Uterus (tissue), 3 donors: ENCODE measurements at regions not wholly inside any gene's neighbourhood (a gene's known extent, or its start where the extent isn't known, plus 50 kb on each side); places are given as distances from the start of the nearest gene placed in this dataset.

Experiments used
- DNase-seq, 2 donors: peaks; one replicate each; pipeline ENCODE4 v3.0.0-alpha.2; 2019 to 2020
- H3K27ac ChIP-seq, 2 donors: fragments of 200-600 bp; sonication (generic); 1 replicate in 1 of 2; 2 replicates in 1 of 2; pipeline ENCODE4 v1.5.1; 2016 to 2018
- H3K27me3 ChIP-seq, 2 donors: fragments of 200-600 bp; sonication (generic); one replicate each; pipeline ENCODE4 v1.5.1; 2018 to 2019; ENCODE audit warnings: control low read depth in 1 of 2
- H3K36me3 ChIP-seq, 2 donors: fragments of 200-600 bp; sonication (generic); one replicate each; pipeline ENCODE4 v1.5.1; 2019; ENCODE audit warnings: control low read depth in 1 of 2
- H3K4me1 ChIP-seq, 2 donors: fragments of 200-600 bp; sonication (generic); one replicate each; pipeline ENCODE4 v1.5.1; 2018 to 2019; ENCODE audit warnings: control low read depth in 1 of 2
- H3K4me3 ChIP-seq, 2 donors: fragments of 200-600 bp; sonication (generic); 1 replicate in 1 of 2; 2 replicates in 1 of 2; pipeline ENCODE4 v1.5.1; 2018 to 2019; ENCODE audit warnings: mild to moderate bottlenecking in 1 of 2
- H3K9me3 ChIP-seq, 2 donors: fragments of 200-600 bp; sonication (generic); one replicate each; pipeline ENCODE4 v1.5.1; 2019; ENCODE audit warnings: control low read depth in 1 of 2
- CTCF ChIP-seq, 4 experiments: fragments of 200-600 bp in 2 of 4; fragments of 450-650 bp in 2 of 4; sonication (generic) in 2 of 4; IDR thresholded peaks; one replicate each; pipeline ENCODE4 v1.5.1; 2016 to 2019; ENCODE audit warnings: antibody characterized with exemption in 4 of 4, mild to moderate bottlenecking in 2 of 4, moderate library complexity in 1 of 4
- POLR2A ChIP-seq, 2 donors: fragments of 450-650 bp; IDR thresholded peaks; one replicate each; pipeline ENCODE4 v1.6.1; 2016; ENCODE audit warnings: antibody characterized with exemption in 2 of 2, mild to moderate bottlenecking in 1 of 2, moderate library complexity in 1 of 2
- intact Hi-C: fragments of 100-400 bp; cut with DNase I; formaldehyde crosslinking; loops from one replicate; pipeline ENCODE4 v1.15.1; 2023; ENCODE audit warnings: low total_unique reads
- donor health status: DM: yes; HTN: yes; CAD: no.

DNA sequence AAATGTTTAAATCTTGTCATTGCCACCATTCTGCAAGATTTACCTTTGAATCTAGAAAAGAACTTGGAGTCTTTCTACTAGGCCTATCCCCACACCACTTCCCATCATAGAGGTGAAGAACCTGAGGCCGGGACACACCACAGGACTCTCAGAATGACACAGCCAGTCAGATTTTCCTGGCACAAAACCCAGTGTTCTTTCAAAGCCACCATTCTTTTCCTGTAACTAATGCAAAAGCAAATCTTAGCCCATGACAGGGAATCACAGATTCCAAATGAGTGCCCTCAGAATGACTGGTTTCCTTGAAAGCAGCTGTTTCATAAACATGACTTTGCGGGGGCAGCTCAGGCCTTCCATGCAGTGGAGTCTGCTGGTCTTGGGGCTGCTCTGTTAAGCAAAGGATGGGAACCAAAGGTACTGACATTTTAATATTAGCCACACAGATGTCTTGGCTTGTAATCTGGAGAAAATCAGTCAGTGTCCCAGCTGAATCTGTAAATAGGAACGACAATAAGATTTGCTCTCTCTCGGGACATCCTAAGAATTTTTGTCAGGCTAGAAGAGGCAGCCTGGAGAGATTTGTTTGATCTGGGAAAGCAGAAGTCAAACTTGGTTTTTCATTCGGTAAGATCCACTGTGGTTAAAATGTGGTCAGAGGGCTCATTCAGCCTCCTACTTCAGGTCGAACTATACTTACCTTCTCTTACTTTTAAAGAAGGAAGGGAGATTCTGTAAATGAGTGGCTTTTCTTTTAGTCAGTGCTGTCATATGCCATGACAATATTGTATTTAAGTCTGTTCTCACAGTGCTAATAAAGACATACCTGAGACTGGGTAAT, 115.1 kb downstream of the PALM2AKAP2 start:
- no peak for DNase-seq
- intact Hi-C loops = loop anchor here (10.0 kb wide), 1 partner anchor 320 kb away; no protein-coding TSS in a partner anchor
- Histone ChIP-seq H3K9me3 (no peaks in the 10 kb centered on the region), H3K27ac (no peak overlapping the region), H3K4me1 (no peaks in the 10 kb centered on the region), H3K27me3 (no peaks in the 10 kb centered on the region), H3K4me3 (no peak overlapping the region), H3K36me3 (no peaks in the 10 kb centered on the region)
- no peak for TF ChIP-seq POLR2A (IDR thresholded peaks at IDR 0.05)
- TF ChIP-seq CTCF (IDR thresholded peaks at IDR 0.05) = no peak

DNA sequence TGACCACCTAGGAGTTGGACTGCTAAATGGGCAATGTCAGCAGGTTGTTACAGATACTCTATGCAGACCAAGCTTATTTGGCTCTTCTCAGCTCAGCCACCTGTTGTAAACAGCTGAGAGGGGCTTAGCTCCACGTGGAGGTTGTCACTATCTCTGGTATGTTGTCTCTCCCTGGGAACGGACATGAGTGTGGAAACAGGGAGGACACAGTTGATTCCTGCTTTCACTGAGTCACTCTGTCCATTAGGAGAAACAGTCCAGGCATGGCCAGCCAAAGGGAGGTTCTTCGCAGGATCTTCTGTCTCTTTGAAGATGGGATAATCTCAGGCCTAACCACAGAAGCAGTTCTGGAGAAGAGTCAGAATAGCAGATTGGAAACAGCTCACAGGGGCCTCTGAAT, 121.2 kb downstream of the PALM2AKAP2 start:
- Histone ChIP-seq H3K27ac (no peak overlapping the region), H3K9me3 (no peaks in the 10 kb centered on the region), H3K4me3 (no peak overlapping the region), H3K27me3 (no peaks in the 10 kb centered on the region), H3K4me1 (no peaks in the 10 kb centered on the region), H3K36me3 (no peaks in the 10 kb centered on the region)
- no peak for TF ChIP-seq CTCF (IDR thresholded peaks at IDR 0.05)
- TF ChIP-seq POLR2A (IDR thresholded peaks at IDR 0.05) = no peak
- no peak for DNase-seq
- intact Hi-C loops = loop anchor here (5.0 to 10.0 kb wide), 2 partner anchors 256 to 314 kb away; no protein-coding TSS in a partner anchor

DNA sequence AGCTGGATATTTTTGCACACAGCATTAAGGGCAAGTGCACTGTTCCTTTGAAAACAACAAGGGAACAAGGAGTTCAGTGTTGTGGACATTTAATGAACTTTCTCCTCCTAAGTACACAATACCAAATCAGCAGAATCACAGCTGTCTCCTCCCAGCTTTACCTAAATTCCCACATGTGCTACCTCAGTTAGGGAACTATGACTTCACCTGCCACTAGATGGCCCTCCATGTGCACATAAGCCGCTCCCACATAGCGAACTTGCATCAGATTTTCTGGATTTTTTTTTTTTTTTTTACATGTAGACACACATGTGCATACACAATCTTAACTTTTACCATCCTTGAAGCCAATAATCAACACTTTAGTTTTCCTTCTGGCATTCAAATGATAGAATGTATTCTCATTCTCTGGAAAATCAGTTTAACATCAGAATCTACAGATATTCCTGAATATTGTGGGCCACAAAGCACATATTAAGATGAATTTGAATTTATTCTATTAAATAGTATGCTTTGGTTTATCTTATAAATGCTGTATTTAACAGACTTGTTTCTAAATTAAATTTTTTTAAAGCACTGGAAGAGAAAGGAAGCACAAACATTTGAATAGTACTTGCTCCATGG, 123.6 kb downstream of the PALM2AKAP2 start:
- Histone ChIP-seq H3K36me3 (no peaks in the 10 kb centered on the region), H3K9me3 (no peaks in the 10 kb centered on the region), H3K27me3 (no peaks in the 10 kb centered on the region), H3K4me1 (no peaks in the 10 kb centered on the region), H3K27ac (no peak overlapping the region), H3K4me3 (no peak overlapping the region)
- intact Hi-C loops = loop anchor here (5.0 to 10.0 kb wide), 2 partner anchors 254 to 311 kb away; no protein-coding TSS in a partner anchor
- peak; percentile 59 to 70 for DNase-seq
- no peak for TF ChIP-seq POLR2A (IDR thresholded peaks at IDR 0.05)
- TF ChIP-seq CTCF (IDR thresholded peaks at IDR 0.05) = peak; percentile 80 to 85 (median 82)

GRCh38 chr9:109904666-109905065, 124.7 kb downstream of the PALM2AKAP2 start:
- H3K4me1 ChIP-seq = no peaks in the 10 kb centered on the region
- no peak for DNase-seq
- H3K4me3 ChIP-seq = no peak overlapping the region
- H3K27me3 ChIP-seq = no peaks in the 10 kb centered on the region
- TF ChIP-seq POLR2A (IDR thresholded peaks at IDR 0.05) (no peak), CTCF (IDR thresholded peaks at IDR 0.05) (no peak)
- no peak overlapping the region for H3K27ac ChIP-seq
- H3K9me3 ChIP-seq = no peaks in the 10 kb centered on the region
- intact Hi-C loops = loop anchor here (5.0 to 10.0 kb wide), 2 partner anchors 253 to 310 kb away; no protein-coding TSS in a partner anchor
- no peaks in the 10 kb centered on the region for H3K36me3 ChIP-seq

DNA sequence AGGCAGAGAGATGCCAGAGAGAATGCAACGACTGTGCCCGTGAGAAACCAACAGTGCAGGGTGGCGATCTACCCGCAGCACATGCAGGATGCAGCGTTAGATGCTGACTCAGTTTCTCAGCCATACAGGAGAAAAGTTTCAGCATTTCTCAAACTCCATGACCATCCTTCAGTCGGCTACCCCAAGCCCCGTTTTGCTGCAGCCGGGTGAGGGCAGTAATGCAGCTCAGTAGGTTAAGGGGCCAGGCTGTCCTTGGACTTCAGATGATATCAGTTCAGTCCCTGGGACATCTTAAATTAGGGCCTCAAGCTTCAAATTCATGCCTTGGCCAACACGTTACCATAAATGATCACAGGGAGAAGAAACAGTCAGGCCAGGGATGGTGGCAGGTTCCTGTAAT, 125.5 kb downstream of the PALM2AKAP2 start:
- Histone ChIP-seq H3K36me3 (no peaks in the 10 kb centered on the region), H3K27ac (no peak overlapping the region), H3K27me3 (no peaks in the 10 kb centered on the region), H3K4me3 (no peak overlapping the region), H3K4me1 (no peaks in the 10 kb centered on the region), H3K9me3 (no peaks in the 10 kb centered on the region)
- TF ChIP-seq CTCF (IDR thresholded peaks at IDR 0.05) (no peak), POLR2A (IDR thresholded peaks at IDR 0.05) (no peak)
- no peak for DNase-seq
- intact Hi-C loops = loop anchor here (10.0 kb wide), 1 partner anchor 309 kb away; no protein-coding TSS in a partner anchor
